T-cell (primary cell): ENCODE measurements at regions not wholly inside any gene's neighbourhood (a gene's known extent, or its start where the extent isn't known, plus 50 kb on each side); places are given as distances from the start of the nearest gene placed in this dataset.

ENCODE experiments used
- ATAC-seq, 4 experiments: fragments of 200-7000 bp in 3 of 4; fragments of 150-1000 bp in 1 of 4; cut with Tn5 transposase; replicated peaks in 1 of 4; 1 replicate in 3 of 4; 2 replicates in 1 of 4; pipeline ENCODE4 v1.10.0; 2021; ENCODE audit warnings: moderate library complexity in 3 of 4, mild to moderate bottlenecking in 2 of 4, moderate number of reproducible peaks in 1 of 4
- CTCF ChIA-PET, 2 donors: fragments of 300-600 bp; sonication (Branson Sonifier 250); formaldehyde crosslinking; loops; one replicate each; lab custom pipeline; 2022; ENCODE audit warnings: antibody characterized with exemption in 2 of 2; lab: Charles Lee
- POLR2A ChIA-PET, 2 donors: fragments of 300-600 bp; sonication (Branson Sonifier 250); formaldehyde crosslinking; loops; one replicate each; lab custom pipeline; 2022; ENCODE audit warnings: antibody characterized with exemption in 2 of 2; lab: Charles Lee
- DNase-seq, 35 experiments: peaks; one replicate each; pipeline versions ENCODE4 v3.0.0 to v3.0.0-alpha.2; 2013 to 2023
- H3K27ac ChIP-seq: one replicate; pipeline ENCODE4 v1.5.1; 2013; ENCODE audit warnings: low read length
- H3K27me3 ChIP-seq, 2 experiments: replicated peaks in 1 of 2; 1 replicate in 1 of 2; 2 replicates in 1 of 2; pipeline versions ENCODE4 v1.6.1 to v1.7.0; 2013; ENCODE audit warnings: low read length in 1 of 2, mixed read lengths in 1 of 2; ENCODE audit not compliant: control insufficient read depth in 2 of 2, insufficient read depth in 2 of 2; ENCODE audit errors: extremely low read depth in 1 of 2
- H3K36me3 ChIP-seq, 2 donors: 1 replicate in 1 of 2; 2 replicates in 1 of 2; pipeline versions ENCODE4 v1.6.1 to v1.7.0; 2013; ENCODE audit warnings: low read length in 1 of 2; ENCODE audit not compliant: control insufficient read depth in 2 of 2, insufficient read depth in 1 of 2; ENCODE audit errors: extremely low read depth in 1 of 2
- H3K4me1 ChIP-seq, 2 experiments: 1 replicate in 1 of 2; 2 replicates in 1 of 2; pipeline versions ENCODE4 v1.6.1 to v1.7.0; 2013; ENCODE audit warnings: low read length in 2 of 2, mixed read lengths in 1 of 2; ENCODE audit not compliant: insufficient read depth in 2 of 2, control insufficient read depth in 1 of 2; ENCODE audit errors: extremely low read depth in 1 of 2
- H3K4me3 ChIP-seq, 2 donors: 1 replicate in 1 of 2; 2 replicates in 1 of 2; pipeline versions ENCODE4 v1.5.1 to v1.7.0; 2013; ENCODE audit warnings: mild to moderate bottlenecking in 2 of 2, low read length in 1 of 2, moderate library complexity in 1 of 2; ENCODE audit not compliant: control insufficient read depth in 1 of 2; ENCODE audit errors: extremely low read depth in 1 of 2
- H3K9me3 ChIP-seq: 2 replicates; pipeline ENCODE4 v1.7.0; 2013
- H3K27ac Mint-ChIP-seq, 2 donors: one replicate each; pipeline ENCODE4 v1.8.0; 2020 to 2021; ENCODE audit warnings: mild to moderate bottlenecking in 2 of 2, mixed read lengths in 2 of 2
- H3K27me3 Mint-ChIP-seq, 2 donors: one replicate each; pipeline ENCODE4 v1.8.0; 2021 to 2022; ENCODE audit warnings: mixed read lengths in 2 of 2
- H3K36me3 Mint-ChIP-seq: one replicate; pipeline ENCODE4 v1.8.0; 2021; ENCODE audit warnings: mixed read lengths
- H3K4me1 Mint-ChIP-seq, 3 donors: one replicate each; pipeline ENCODE4 v1.8.0; 2020 to 2022; ENCODE audit warnings: mixed read lengths in 3 of 3, mild to moderate bottlenecking in 1 of 3
- H3K4me3 Mint-ChIP-seq, 3 donors: one replicate each; pipeline ENCODE4 v1.8.0; 2020 to 2022; ENCODE audit warnings: mild to moderate bottlenecking in 3 of 3, mixed read lengths in 3 of 3, moderate library complexity in 3 of 3
- H3K9me3 Mint-ChIP-seq, 3 donors: one replicate each; pipeline ENCODE4 v1.8.0; 2020 to 2022; ENCODE audit warnings: mixed read lengths in 3 of 3
- WGBS: methylation state at CpG from one replicate; pipeline ENCODE4 v1.1.5; 2013; ENCODE audit warnings: missing lambda C conversion rate; ENCODE audit not compliant: insufficient coverage; 5-methylcytosine and 5-hydroxymethylcytosine counted together

GRCh38 chr14:27090716-27091115 lies 492.9 kb upstream of the NOVA1 start:
- 100% methylated on average over 1 of the region's 3 CpGs for WGBS
- Mint-ChIP-seq H3K27me3 (no peaks in the 10 kb centered on the region), H3K36me3 (no peaks in the 10 kb centered on the region), H3K4me3 (no peak overlapping the region), H3K27ac (no peak overlapping the region), H3K4me1 (no peaks in the 10 kb centered on the region), H3K9me3 (peaks cover 5 to 30% (median 11%) of the 10 kb centered on the region in 3 donors)
- POLR2A ChIA-PET: no interaction called here
- DNase-seq: no peak
- ATAC-seq: no peak
- H3K4me1 ChIP-seq: no peaks in the 10 kb centered on the region
- H3K9me3 ChIP-seq: no peaks in the 10 kb centered on the region
- no peaks in the 10 kb centered on the region for H3K36me3 ChIP-seq
- H3K27me3 ChIP-seq: no peaks in the 10 kb centered on the region
- CTCF ChIA-PET: no interaction called here
- no peak overlapping the region for H3K27ac ChIP-seq
- no peak overlapping the region for H3K4me3 ChIP-seq

DNA sequence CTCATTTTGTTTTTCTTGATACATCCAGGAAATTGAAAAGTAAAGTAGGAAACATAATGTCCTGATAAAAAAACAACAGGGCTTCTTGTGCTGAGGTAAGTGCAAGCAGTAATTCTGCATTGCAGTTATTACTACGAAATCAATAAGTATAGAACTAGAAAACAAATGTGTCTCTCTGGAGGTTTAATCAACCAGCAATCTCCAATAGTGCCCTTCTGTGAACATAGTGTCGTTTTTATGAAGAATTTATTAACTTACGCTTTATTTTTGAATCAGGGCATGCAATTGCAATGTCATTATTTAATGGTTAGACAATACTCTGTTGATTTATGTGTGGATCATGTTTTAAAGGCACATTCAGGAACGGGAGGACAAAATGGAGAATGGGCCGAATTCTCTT lies 494.1 kb upstream of the NOVA1 start:
- H3K27me3 Mint-ChIP-seq: no peaks in the 10 kb centered on the region
- Histone ChIP-seq H3K27me3 (no peaks in the 10 kb centered on the region), H3K9me3 (no peaks in the 10 kb centered on the region), H3K4me3 (no peak overlapping the region), H3K36me3 (no peaks in the 10 kb centered on the region), H3K27ac (no peak overlapping the region), H3K4me1 (no peaks in the 10 kb centered on the region)
- POLR2A ChIA-PET: no interaction called here
- peaks cover 5 to 39% (median 14%) of the 10 kb centered on the region in 3 donors for H3K9me3 Mint-ChIP-seq
- no peak overlapping the region for H3K4me3 Mint-ChIP-seq
- CTCF ChIA-PET: no interaction called here
- WGBS: 100% methylated on average over 1 of the region's 5 CpGs
- no peaks in the 10 kb centered on the region for H3K4me1 Mint-ChIP-seq
- no peak for DNase-seq
- no peak overlapping the region for H3K27ac Mint-ChIP-seq
- no peak for ATAC-seq
- H3K36me3 Mint-ChIP-seq: no peaks in the 10 kb centered on the region

- WGBS: 75% methylated on average over 3 of the region's 4 CpGs
- Mint-ChIP-seq H3K27ac (no peak overlapping the region), H3K9me3 (peaks cover 10 to 51% (median 11%) of the 10 kb centered on the region in 3 donors), H3K27me3 (no peaks in the 10 kb centered on the region), H3K36me3 (no peaks in the 10 kb centered on the region), H3K4me3 (no peak overlapping the region), H3K4me1 (no peaks in the 10 kb centered on the region)
- ChIA-PET CTCF (no interaction called here), POLR2A (no interaction called here)
- Histone ChIP-seq H3K36me3 (no peaks in the 10 kb centered on the region), H3K9me3 (peaks cover 3% of the 10 kb centered on the region), H3K4me3 (no peak overlapping the region), H3K4me1 (no peaks in the 10 kb centered on the region), H3K27me3 (no peaks in the 10 kb centered on the region), H3K27ac (no peak overlapping the region)
- DNase-seq (no peak), ATAC-seq (no peak)
Observed at GRCh38 chr14:27096091-27096490, 498.3 kb upstream of the NOVA1 start.

- CTCF ChIA-PET: no interaction called here
- H3K4me3 Mint-ChIP-seq: no peak overlapping the region
- no peak overlapping the region for H3K27ac ChIP-seq
- DNase-seq (no peak), ATAC-seq (no peak)
- H3K36me3 ChIP-seq: no peaks in the 10 kb centered on the region
- H3K27me3 ChIP-seq: no peaks in the 10 kb centered on the region
- H3K36me3 Mint-ChIP-seq: no peaks in the 10 kb centered on the region
- no peak overlapping the region for H3K27ac Mint-ChIP-seq
- H3K4me1 ChIP-seq: no peaks in the 10 kb centered on the region
- peaks cover 9 to 52% (median 11%) of the 10 kb centered on the region in 3 donors for H3K9me3 Mint-ChIP-seq
- POLR2A ChIA-PET: no interaction called here
- no CpG with 5 or more reads among the region's 3 CpGs for WGBS
- peaks cover 3% of the 10 kb centered on the region for H3K9me3 ChIP-seq
- no peaks in the 10 kb centered on the region for H3K4me1 Mint-ChIP-seq
- H3K4me3 ChIP-seq: no peak overlapping the region
- H3K27me3 Mint-ChIP-seq: no peaks in the 10 kb centered on the region
Observed at GRCh38 chr14:27098451-27098850, 500.6 kb upstream of the NOVA1 start.

- Mint-ChIP-seq H3K27me3 (no peaks in the 10 kb centered on the region), H3K27ac (no peak overlapping the region), H3K4me3 (no peak overlapping the region), H3K36me3 (no peaks in the 10 kb centered on the region), H3K4me1 (no peaks in the 10 kb centered on the region), H3K9me3 (peaks cover 16 to 26% (median 23%) of the 10 kb centered on the region in 3 donors)
- whole genome bisulfite sequencing: no CpG with 5 or more reads among the region's 1 CpG
- no peak for ATAC-seq
- Histone ChIP-seq H3K36me3 (no peaks in the 10 kb centered on the region), H3K4me3 (no peak overlapping the region), H3K27ac (no peak overlapping the region), H3K4me1 (no peaks in the 10 kb centered on the region), H3K27me3 (no peaks in the 10 kb centered on the region), H3K9me3 (peaks cover 2% of the 10 kb centered on the region)
- ChIA-PET CTCF (no interaction called here), POLR2A (no interaction called here)
- no peak for DNase-seq
Observed at GRCh38 chr14:27114180-27114579, 516.3 kb upstream of the NOVA1 start.

- WGBS: no CpG with 5 or more reads among the region's 4 CpGs
- Histone ChIP-seq H3K4me1 (no peaks in the 10 kb centered on the region), H3K9me3 (peaks cover 2% of the 10 kb centered on the region), H3K27me3 (no peaks in the 10 kb centered on the region), H3K4me3 (no peak overlapping the region), H3K27ac (no peak overlapping the region), H3K36me3 (no peaks in the 10 kb centered on the region)
- Mint-ChIP-seq H3K4me3 (no peak overlapping the region), H3K4me1 (no peaks in the 10 kb centered on the region), H3K27me3 (no peaks in the 10 kb centered on the region), H3K27ac (no peak overlapping the region), H3K9me3 (peaks cover 21 to 35% (median 31%) of the 10 kb centered on the region in 3 donors), H3K36me3 (no peaks in the 10 kb centered on the region)
- ChIA-PET CTCF (no interaction called here), POLR2A (no interaction called here)
- DNase-seq (no peak), ATAC-seq (no peak)
Observed at GRCh38 chr14:27123162-27123561, 525.3 kb upstream of the NOVA1 start.

DNA sequence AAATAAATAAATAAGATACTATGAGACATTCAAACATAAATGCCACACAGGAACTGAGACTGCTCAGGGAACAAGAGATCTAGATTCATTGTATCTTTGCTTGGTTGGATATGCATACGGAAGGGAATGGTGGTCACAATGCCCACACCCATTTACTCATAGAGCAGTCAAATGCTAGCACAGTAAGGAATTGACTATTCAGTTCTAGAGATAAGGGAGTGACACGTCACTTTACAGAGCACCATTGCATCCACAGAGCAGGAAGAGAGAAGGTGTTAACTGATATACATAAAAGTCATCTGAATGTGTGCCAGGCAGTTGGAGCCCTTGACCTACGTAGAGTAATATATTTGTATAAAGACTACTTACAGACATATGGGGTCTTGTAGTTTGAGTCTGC lies 530.0 kb upstream of the NOVA1 start:
- Mint-ChIP-seq H3K9me3 (peaks cover 16 to 27% (median 22%) of the 10 kb centered on the region in 3 donors), H3K4me1 (no peaks in the 10 kb centered on the region), H3K4me3 (no peak overlapping the region), H3K27ac (no peak overlapping the region), H3K27me3 (no peaks in the 10 kb centered on the region), H3K36me3 (no peaks in the 10 kb centered on the region)
- no CpG with 5 or more reads among the region's 3 CpGs for WGBS
- no peaks in the 10 kb centered on the region for H3K27me3 ChIP-seq
- H3K4me3 ChIP-seq: no peak overlapping the region
- no peak for DNase-seq
- H3K9me3 ChIP-seq: peaks cover 2% of the 10 kb centered on the region
- ATAC-seq: no peak
- H3K27ac ChIP-seq: no peak overlapping the region
- POLR2A ChIA-PET: no interaction called here
- no peaks in the 10 kb centered on the region for H3K4me1 ChIP-seq
- no peaks in the 10 kb centered on the region for H3K36me3 ChIP-seq
- CTCF ChIA-PET: no interaction called here
